Tibial nerve (tissue), 4 donors: ENCODE measurements at regions not wholly inside any gene's neighbourhood (a gene's known extent, or its start where the extent isn't known, plus 50 kb on each side); places are given as distances from the start of the nearest gene placed in this dataset.

ENCODE experiments used
- DNase-seq, 2 donors: peaks; one replicate each; pipeline ENCODE4 v3.0.0-alpha.2; 2019; ENCODE audit warnings: low spot score in 2 of 2
- H3K27ac ChIP-seq, 4 donors: fragments of 200-600 bp; sonication (generic) in 3 of 4; one replicate each; pipeline ENCODE4 v1.5.1; 2017 to 2019; ENCODE audit warnings: mild to moderate bottlenecking in 1 of 4
- H3K27me3 ChIP-seq, 2 donors: fragments of 200-600 bp; sonication (generic) in 1 of 2; one replicate each; pipeline versions ENCODE4 v1.5.1 to v1.6.0; 2017 to 2019
- H3K36me3 ChIP-seq, 3 donors: fragments of 200-600 bp; sonication (generic); one replicate each; pipeline ENCODE4 v1.5.1; 2018 to 2019
- H3K4me1 ChIP-seq, 4 donors: fragments of 200-600 bp; sonication (generic) in 3 of 4; one replicate each; pipeline ENCODE4 v1.5.1; 2017 to 2019
- H3K4me3 ChIP-seq, 4 donors: fragments of 200-600 bp; sonication (generic) in 3 of 4; one replicate each; pipeline ENCODE4 v1.5.1; 2017 to 2019; ENCODE audit warnings: mild to moderate bottlenecking in 1 of 4, moderate library complexity in 1 of 4
- H3K9me3 ChIP-seq, 4 donors: fragments of 200-600 bp; sonication (generic) in 3 of 4; one replicate each; pipeline ENCODE4 v1.5.1; 2017 to 2019
- CTCF ChIP-seq, 5 experiments: fragments of 200-600 bp in 3 of 5; fragments of 450-650 bp in 2 of 5; sonication (generic) in 3 of 5; IDR thresholded peaks; one replicate each; pipeline ENCODE4 v1.5.1; 2016 to 2019; ENCODE audit warnings: antibody characterized with exemption in 5 of 5, mild to moderate bottlenecking in 3 of 5, moderate library complexity in 2 of 5
- EP300 ChIP-seq, 2 donors: sonication (generic); formaldehyde crosslinking; IDR thresholded peaks; one replicate each; pipeline ENCODE4 v1.6.1; 2017; ENCODE audit warnings: antibody characterized with exemption in 2 of 2, mild to moderate bottlenecking in 1 of 2
- POLR2A ChIP-seq, 2 donors: fragments of 450-650 bp; IDR thresholded peaks; one replicate each; pipeline ENCODE4 v1.6.1; 2017; ENCODE audit warnings: antibody characterized with exemption in 2 of 2, mild to moderate bottlenecking in 2 of 2, moderate library complexity in 2 of 2
- WGBS, 2 donors: methylation state at CpG; one replicate each; pipeline ENCODE4 v1.1.5; 2018; 5-methylcytosine and 5-hydroxymethylcytosine counted together

GRCh38 chr5:117249086-117249815, 674.6 kb upstream of the SEMA6A start:
- Histone ChIP-seq H3K27me3 (no peaks in the 10 kb centered on the region), H3K4me1 (peaks cover 0 to 6% (median 0%) of the 10 kb centered on the region in 4 donors), H3K27ac (peak overlapping the region in 2 of 4 donors; percentile 22 to 48), H3K36me3 (no peaks in the 10 kb centered on the region), H3K4me3 (no peak overlapping the region), H3K9me3 (no peaks in the 10 kb centered on the region)
- no peak for TF ChIP-seq POLR2A (IDR thresholded peaks at IDR 0.05)
- TF ChIP-seq CTCF (IDR thresholded peaks at IDR 0.05), result no peak
- TF ChIP-seq EP300 (IDR thresholded peaks at IDR 0.05), result no peak
- 51 to 60% methylated on average over 5 of the region's 5 CpGs for WGBS, 2 donors
- no peak for DNase-seq

- DNase-seq, result no peak
- peaks cover 0 to 6% (median 0%) of the 10 kb centered on the region in 4 donors for H3K4me1 ChIP-seq
- no peaks in the 10 kb centered on the region for H3K27me3 ChIP-seq
- TF ChIP-seq CTCF (IDR thresholded peaks at IDR 0.05) (no peak), POLR2A (IDR thresholded peaks at IDR 0.05) (no peak), EP300 (IDR thresholded peaks at IDR 0.05) (no peak)
- no peaks in the 10 kb centered on the region for H3K36me3 ChIP-seq
- H3K9me3 ChIP-seq, result peaks cover 0 to 1% (median 0%) of the 10 kb centered on the region in 4 donors
- H3K27ac ChIP-seq, result no peak overlapping the region
- H3K4me3 ChIP-seq, result no peak overlapping the region
Measured at GRCh38 chr5:117246424-117246823, 671.8 kb upstream of the SEMA6A start.

DNA sequence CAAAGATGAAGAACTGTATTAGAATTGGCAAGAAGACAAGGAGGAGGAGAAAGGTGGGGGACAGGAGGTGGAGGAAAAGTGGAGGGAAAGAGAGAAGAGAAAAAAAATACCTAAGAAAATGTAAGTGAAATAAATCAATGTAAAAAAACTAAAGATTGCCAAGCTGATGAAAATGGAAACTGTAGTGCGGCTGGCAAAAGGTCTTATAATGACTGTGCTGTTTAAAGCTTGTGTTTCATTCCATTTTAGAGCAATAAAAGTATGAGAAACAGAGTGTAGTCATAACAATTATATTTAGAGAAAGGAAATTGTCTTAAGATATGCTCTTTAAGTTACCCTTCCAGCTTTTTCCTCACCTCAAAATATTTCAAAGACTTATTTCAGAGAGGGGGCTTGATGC, 670.5 kb upstream of the SEMA6A start:
- Histone ChIP-seq H3K4me3 (no peak overlapping the region), H3K27ac (no peak overlapping the region), H3K27me3 (no peaks in the 10 kb centered on the region), H3K9me3 (peaks cover 0 to 7% (median 0%) of the 10 kb centered on the region in 4 donors), H3K36me3 (no peaks in the 10 kb centered on the region), H3K4me1 (peaks cover 0 to 6% (median 0%) of the 10 kb centered on the region in 4 donors)
- 49 to 53% methylated on average over 1 of the region's 1 CpG for WGBS, 2 donors
- DNase-seq, result no peak
- no peak for TF ChIP-seq POLR2A (IDR thresholded peaks at IDR 0.05)
- TF ChIP-seq CTCF (IDR thresholded peaks at IDR 0.05), result no peak
- no peak for TF ChIP-seq EP300 (IDR thresholded peaks at IDR 0.05)

- no peak for TF ChIP-seq CTCF (IDR thresholded peaks at IDR 0.05)
- TF ChIP-seq POLR2A (IDR thresholded peaks at IDR 0.05), result no peak
- TF ChIP-seq EP300 (IDR thresholded peaks at IDR 0.05), result no peak
- Histone ChIP-seq H3K27me3 (no peaks in the 10 kb centered on the region), H3K4me1 (no peaks in the 10 kb centered on the region), H3K36me3 (no peaks in the 10 kb centered on the region), H3K27ac (no peak overlapping the region), H3K9me3 (peaks cover 0 to 7% (median 0%) of the 10 kb centered on the region in 4 donors), H3K4me3 (no peak overlapping the region)
- DNase-seq, result no peak
- 87 to 89% methylated on average over 2 of the region's 2 CpGs for WGBS, 2 donors
Measured at GRCh38 chr5:117242028-117242427, 667.4 kb upstream of the SEMA6A start.

GRCh38 chr5:117236941-117237340, 662.3 kb upstream of the SEMA6A start:
- no peaks in the 10 kb centered on the region for H3K36me3 ChIP-seq
- no peak for DNase-seq
- 57 to 61% methylated on average over 3 of the region's 3 CpGs for whole genome bisulfite sequencing, 2 donors
- no peak overlapping the region for H3K27ac ChIP-seq
- H3K4me3 ChIP-seq, result no peak overlapping the region
- H3K27me3 ChIP-seq, result no peaks in the 10 kb centered on the region
- TF ChIP-seq POLR2A (IDR thresholded peaks at IDR 0.05), result no peak
- no peak for TF ChIP-seq CTCF (IDR thresholded peaks at IDR 0.05)
- TF ChIP-seq EP300 (IDR thresholded peaks at IDR 0.05), result no peak
- H3K4me1 ChIP-seq, result no peaks in the 10 kb centered on the region
- peaks cover 0 to 7% (median 0%) of the 10 kb centered on the region in 4 donors for H3K9me3 ChIP-seq
